A549 (cell line): ENCODE measurements at regions not wholly inside any gene's neighbourhood (a gene's known extent, or its start where the extent isn't known, plus 50 kb on each side); places are given as distances from the start of the nearest gene placed in this dataset.

ENCODE experiments used
- ATAC-seq, 2 experiments: fragments of 200-7000 bp in 1 of 2; fragments of >200 bp in 1 of 2; cut with Nextera tagmentation in 1 of 2; cut with Tn5 transposase in 1 of 2; 3 replicates each; pipeline versions ENCODE4 v1.8.0 to v1.9.1; 2018 to 2020; ENCODE audit warnings: mild to moderate bottlenecking in 1 of 2, moderate library complexity in 1 of 2
- CTCF ChIA-PET: fragments of 300-600 bp; sonication (Branson Sonifier 250); formaldehyde crosslinking; extraction: SDS; loops from one replicate; lab custom pipeline; 2021; ENCODE audit warnings: antibody characterized with exemption, inconsistent platforms; lab: Yijun Ruan, JAX
- POLR2A ChIA-PET: fragments of 350-600 bp; formaldehyde crosslinking; extraction: SDS; loops from one replicate; lab custom pipeline; 2021; ENCODE audit warnings: antibody characterized with exemption, inconsistent platforms; lab: Yijun Ruan, JAX
- DNase-seq, 2 experiments: peaks; one replicate each; pipeline versions ENCODE4 v3.0.0 to v3.0.0-alpha.2; 2011 to 2016; ENCODE audit warnings: low read depth in 1 of 2, low spot score in 1 of 2
- FAIRE-seq: peaks from 2 replicates; lab custom pipeline; 2011; peaks lifted over from hg19 to GRCh38; lab: Jason Lieb, UNC
- H3K27ac ChIP-seq, 2 experiments: fragments of >200 bp; sonication (Bioruptor Twin); formaldehyde crosslinking; 3 replicates each; pipeline ENCODE4 v1.5.1; 2016 to 2017
- H3K4me1 ChIP-seq: fragments of >200 bp; sonication (Bioruptor Twin); formaldehyde crosslinking; 3 replicates; pipeline ENCODE4 v1.6.1; 2016
- H3K4me2 ChIP-seq: fragments of >200 bp; sonication (Bioruptor Twin); formaldehyde crosslinking; 3 replicates; pipeline ENCODE4 v1.6.1; 2016
- H3K4me3 ChIP-seq: fragments of >200 bp; sonication (Bioruptor Twin); formaldehyde crosslinking; 3 replicates; pipeline ENCODE4 v1.5.1; 2016
- H3K9me3 ChIP-seq: fragments of >200 bp; sonication (Bioruptor Twin); formaldehyde crosslinking; 3 replicates; pipeline ENCODE4 v1.6.1; 2016
- CEBPB ChIP-seq, 2 experiments: fragments of >200 bp in 1 of 2; sonication (Bioruptor Twin) in 1 of 2; formaldehyde crosslinking in 1 of 2; IDR thresholded peaks; 2 replicates each; pipeline ENCODE4 v1.6.1; 2012 to 2016
- CHD4 ChIP-seq: fragments of 200-600 bp; sonication (generic); IDR thresholded peaks from 2 replicates; pipeline ENCODE4 v1.6.1; 2016; ENCODE audit warnings: antibody characterized with exemption, mild to moderate bottlenecking, borderline replicate concordance
- EHF ChIP-seq: fragments of 250-450 bp; sonication (Bioruptor Pico); IDR thresholded peaks from 2 replicates; pipeline ENCODE4 v1.5.0; 2020; ENCODE audit warnings: mild to moderate bottlenecking
- ESRRA ChIP-seq: fragments of 150-350 bp; IDR thresholded peaks from 2 replicates; pipeline ENCODE4 v1.6.1; 2014; ENCODE audit warnings: mild to moderate bottlenecking, low read length, borderline replicate concordance
- HDAC2 ChIP-seq: fragments of 200-600 bp; sonication (generic); IDR thresholded peaks from 2 replicates; pipeline ENCODE4 v1.6.1; 2016
- HOXB13 ChIP-seq: fragments of 250-450 bp; sonication (Bioruptor Pico); IDR thresholded peaks from 2 replicates; pipeline ENCODE4 v1.5.0; 2020; ENCODE audit warnings: low read depth, mild to moderate bottlenecking, moderate library complexity
- HOXB5 ChIP-seq: fragments of 250-450 bp; sonication (Bioruptor Pico); IDR thresholded peaks from 2 replicates; pipeline ENCODE4 v1.5.0; 2020; ENCODE audit warnings: mild to moderate bottlenecking, moderate library complexity
- JUN ChIP-seq, 2 experiments: fragments of >200 bp; sonication (Bioruptor Twin); formaldehyde crosslinking; IDR thresholded peaks; 2 replicates in 1 of 2; 3 replicates in 1 of 2; pipeline ENCODE4 v1.6.1; 2016 to 2017
- MAFK ChIP-seq: fragments of 450-650 bp; IDR thresholded peaks from 2 replicates; pipeline ENCODE4 v1.6.1; 2014; ENCODE audit not compliant: partially characterized antibody
- MAZ ChIP-seq: fragments of 150-350 bp; IDR thresholded peaks from 2 replicates; pipeline ENCODE4 v1.6.1; 2014; ENCODE audit warnings: antibody characterized with exemption, low read depth, low read length, borderline replicate concordance
- RAD21 ChIP-seq, 2 experiments: fragments of >200 bp in 1 of 2; sonication (Bioruptor Twin) in 1 of 2; formaldehyde crosslinking in 1 of 2; IDR thresholded peaks in 1 of 2; conservative IDR thresholded peaks in 1 of 2; 2 replicates in 1 of 2; 3 replicates in 1 of 2; pipeline ENCODE4 v1.6.1; 2012 to 2018; ENCODE audit warnings: inconsistent platforms in 1 of 2
- RFX5 ChIP-seq: fragments of 450-650 bp; IDR thresholded peaks from 2 replicates; pipeline ENCODE4 v1.7.1; 2014; ENCODE audit warnings: antibody characterized with exemption, mild to moderate bottlenecking, moderate library complexity
- RNF2 ChIP-seq: fragments of 200-600 bp; sonication (generic); IDR thresholded peaks from 2 replicates; pipeline ENCODE4 v1.6.1; 2016; ENCODE audit warnings: low read depth, mild to moderate bottlenecking, antibody characterized with exemption, moderate library complexity, borderline replicate concordance
- WGBS: methylation state at CpG from one replicate; pipeline ENCODE4 v1.1.6; 2017; ENCODE audit errors: missing lambda C conversion rate; 5-methylcytosine and 5-hydroxymethylcytosine counted together
- TF ChIP-seq, protein P1 (sequence below): fragments of 150-350 bp; IDR thresholded peaks from 2 replicates; pipeline ENCODE4 v1.6.1; 2014; ENCODE audit warnings: low read depth, mild to moderate bottlenecking, low read length
- TF ChIP-seq, protein P2 (sequence below): IDR thresholded peaks from 2 replicates; pipeline ENCODE4 v1.6.1; 2012
- TF ChIP-seq, protein P3 (sequence below): fragments of >200 bp; sonication (Bioruptor Twin); formaldehyde crosslinking; IDR thresholded peaks from 2 replicates; pipeline ENCODE4 v1.6.1; 2016
- TF ChIP-seq, protein P4 (sequence below): fragments of 250-450 bp; sonication (Bioruptor Pico); IDR thresholded peaks from 2 replicates; pipeline ENCODE4 v1.5.0; 2020; ENCODE audit warnings: low read depth, mild to moderate bottlenecking, moderate library complexity
- TF ChIP-seq, protein P5 (sequence below): fragments of 450-650 bp; IDR thresholded peaks from 2 replicates; pipeline ENCODE4 v1.6.1; 2014; ENCODE audit warnings: antibody characterized with exemption

DNA sequence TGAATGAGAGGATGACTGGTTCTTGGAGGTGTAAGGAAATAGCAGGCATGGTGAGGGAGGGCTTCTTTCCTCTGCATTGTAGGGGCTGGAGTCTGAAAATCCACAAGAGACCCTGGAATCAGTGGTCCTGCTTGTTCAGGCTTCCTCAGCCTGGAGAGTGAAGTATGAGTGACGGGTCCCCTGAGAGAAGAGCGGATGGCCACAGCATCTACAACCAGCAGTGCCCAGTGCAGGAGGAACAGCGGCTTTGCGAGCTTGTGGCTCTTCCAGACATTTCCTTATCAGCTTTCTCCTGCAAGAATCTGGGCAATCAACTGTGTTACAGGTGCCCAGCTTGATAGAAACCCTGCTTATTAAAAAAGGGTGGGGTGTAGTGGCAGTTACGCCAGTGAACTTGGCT, 97.0 kb upstream of the HES1 start:
- Histone ChIP-seq H3K4me3 (no peak overlapping the region), H3K4me2 (no peak overlapping the region), H3K27ac (no peak overlapping the region), H3K9me3 (no peaks in the 10 kb centered on the region; the same call in 2 of the 3 replicates), H3K4me1 (peaks cover 6% of the 10 kb centered on the region; the same call in 1 of the 3 replicates)
- ATAC-seq (no peak), DNase-seq (no peak), FAIRE-seq (no peak)
- TF ChIP-seq, protein P1, sequence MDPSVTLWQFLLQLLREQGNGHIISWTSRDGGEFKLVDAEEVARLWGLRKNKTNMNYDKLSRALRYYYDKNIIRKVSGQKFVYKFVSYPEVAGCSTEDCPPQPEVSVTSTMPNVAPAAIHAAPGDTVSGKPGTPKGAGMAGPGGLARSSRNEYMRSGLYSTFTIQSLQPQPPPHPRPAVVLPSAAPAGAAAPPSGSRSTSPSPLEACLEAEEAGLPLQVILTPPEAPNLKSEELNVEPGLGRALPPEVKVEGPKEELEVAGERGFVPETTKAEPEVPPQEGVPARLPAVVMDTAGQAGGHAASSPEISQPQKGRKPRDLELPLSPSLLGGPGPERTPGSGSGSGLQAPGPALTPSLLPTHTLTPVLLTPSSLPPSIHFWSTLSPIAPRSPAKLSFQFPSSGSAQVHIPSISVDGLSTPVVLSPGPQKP, result no peak
- TF ChIP-seq HOXB5 (CRISPR knock-in tag), result no peak
- TF ChIP-seq RFX5, result no peak
- TF ChIP-seq, protein P2, sequence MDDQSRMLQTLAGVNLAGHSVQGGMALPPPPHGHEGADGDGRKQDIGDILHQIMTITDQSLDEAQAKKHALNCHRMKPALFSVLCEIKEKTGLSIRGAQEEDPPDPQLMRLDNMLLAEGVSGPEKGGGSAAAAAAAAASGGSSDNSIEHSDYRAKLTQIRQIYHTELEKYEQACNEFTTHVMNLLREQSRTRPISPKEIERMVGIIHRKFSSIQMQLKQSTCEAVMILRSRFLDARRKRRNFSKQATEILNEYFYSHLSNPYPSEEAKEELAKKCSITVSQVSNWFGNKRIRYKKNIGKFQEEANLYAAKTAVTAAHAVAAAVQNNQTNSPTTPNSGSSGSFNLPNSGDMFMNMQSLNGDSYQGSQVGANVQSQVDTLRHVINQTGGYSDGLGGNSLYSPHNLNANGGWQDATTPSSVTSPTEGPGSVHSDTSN, result no peak
- no peak for TF ChIP-seq RNF2
- TF ChIP-seq HDAC2, result no peak
- no peak for TF ChIP-seq EHF (CRISPR knock-in tag)
- no peak for TF ChIP-seq HOXB13 (CRISPR knock-in tag)
- TF ChIP-seq ESRRA, result no peak
- TF ChIP-seq MAZ, result no peak
- TF ChIP-seq CEBPB (IDR thresholded peaks at IDR 0.05), result no peak
- no peak for TF ChIP-seq CHD4
- TF ChIP-seq, protein P3, sequence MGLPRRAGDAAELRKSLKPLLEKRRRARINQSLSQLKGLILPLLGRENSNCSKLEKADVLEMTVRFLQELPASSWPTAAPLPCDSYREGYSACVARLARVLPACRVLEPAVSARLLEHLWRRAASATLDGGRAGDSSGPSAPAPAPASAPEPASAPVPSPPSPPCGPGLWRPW, result no peak
- no peak for TF ChIP-seq MAFK
- TF ChIP-seq RAD21 (conservative IDR thresholded peaks at IDR 0.05 in 1 of 2, IDR thresholded peaks at IDR 0.05 in 1 of 2), result no peak
- CTCF ChIA-PET, result no interaction called here
- POLR2A ChIA-PET, result no interaction called here
- WGBS, result 91% methylated on average over 4 of the region's 5 CpGs

DNA sequence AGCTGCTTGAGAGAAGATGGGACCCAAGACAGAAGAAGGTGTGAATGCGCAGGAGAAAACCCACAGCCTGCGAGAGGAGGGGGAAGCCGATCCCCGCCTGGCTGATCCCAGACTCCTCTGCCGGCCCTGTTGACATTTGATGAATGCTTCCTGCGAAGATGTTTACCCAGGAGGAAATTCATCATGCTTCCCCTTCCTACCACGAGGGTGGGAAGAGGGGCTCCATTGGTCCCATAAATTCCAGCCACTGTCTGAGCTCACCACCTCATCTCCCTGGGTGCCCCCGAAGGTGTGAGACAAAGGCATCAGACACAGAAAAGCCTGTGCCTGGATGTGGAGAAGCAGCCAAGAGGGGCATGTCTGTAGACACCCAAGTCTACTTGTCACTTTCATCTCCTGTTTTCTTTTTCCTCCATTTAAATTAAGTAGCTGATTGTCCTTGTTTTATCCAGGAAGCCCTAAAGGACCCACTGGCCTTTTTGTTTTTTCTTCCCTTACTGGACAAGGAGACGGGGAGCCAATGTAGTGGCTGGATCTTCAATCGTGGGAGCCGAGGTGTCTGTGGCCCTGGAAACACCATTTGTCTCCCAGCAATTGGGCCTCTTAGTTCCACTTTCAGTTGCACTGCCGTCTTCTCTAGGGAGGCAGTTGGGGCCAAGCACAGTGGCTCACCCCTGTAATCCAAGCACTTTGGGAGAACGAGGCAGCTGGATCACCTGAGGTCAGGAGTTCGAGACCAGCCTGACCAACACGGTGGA, 95.3 kb upstream of the HES1 start:
- Histone ChIP-seq H3K9me3 (no peaks in the 10 kb centered on the region; the same call in 2 of the 3 replicates), H3K4me3 (no peak overlapping the region)
- TF ChIP-seq, protein P4, sequence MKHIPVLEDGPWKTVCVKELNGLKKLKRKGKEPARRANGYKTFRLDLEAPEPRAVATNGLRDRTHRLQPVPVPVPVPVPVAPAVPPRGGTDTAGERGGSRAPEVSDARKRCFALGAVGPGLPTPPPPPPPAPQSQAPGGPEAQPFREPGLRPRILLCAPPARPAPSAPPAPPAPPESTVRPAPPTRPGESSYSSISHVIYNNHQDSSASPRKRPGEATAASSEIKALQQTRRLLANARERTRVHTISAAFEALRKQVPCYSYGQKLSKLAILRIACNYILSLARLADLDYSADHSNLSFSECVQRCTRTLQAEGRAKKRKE, result no peak
- TF ChIP-seq JUN (IDR thresholded peaks at IDR 0.05), result no peak
- TF ChIP-seq, protein P5, sequence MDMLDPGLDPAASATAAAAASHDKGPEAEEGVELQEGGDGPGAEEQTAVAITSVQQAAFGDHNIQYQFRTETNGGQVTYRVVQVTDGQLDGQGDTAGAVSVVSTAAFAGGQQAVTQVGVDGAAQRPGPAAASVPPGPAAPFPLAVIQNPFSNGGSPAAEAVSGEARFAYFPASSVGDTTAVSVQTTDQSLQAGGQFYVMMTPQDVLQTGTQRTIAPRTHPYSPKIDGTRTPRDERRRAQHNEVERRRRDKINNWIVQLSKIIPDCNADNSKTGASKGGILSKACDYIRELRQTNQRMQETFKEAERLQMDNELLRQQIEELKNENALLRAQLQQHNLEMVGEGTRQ, result no peak
- TF ChIP-seq HOXB13 (CRISPR knock-in tag), result no peak
- TF ChIP-seq, all 56 proteins: peak for 0
- peaks cover under 1% of the 10 kb centered on the region; the same call in 1 of the 3 replicates for H3K4me1 ChIP-seq
- FAIRE-seq, result no peak
- ATAC-seq, result no peak
- WGBS, result 81% methylated on average over 13 of the region's 15 CpGs
- ChIA-PET CTCF (interaction anchor here (0.8 kb wide), 1 partner anchor 97 kb away, joined by 3 read pairs; no protein-coding TSS in a partner anchor), POLR2A (no interaction called here)
- DNase-seq, result no peak
- no peak overlapping the region for H3K27ac ChIP-seq
- no peak overlapping the region for H3K4me2 ChIP-seq
